ENCODE measurements at regions not wholly inside any gene's neighbourhood (a gene's known extent, or its start where the extent isn't known, plus 50 kb on each side); places are given as distances from the start of the nearest gene placed in this dataset.
"Not testable (repeated sequence)": the region's sequence is repeated elsewhere in the genome, so short reads cannot be mapped to it uniquely, and the experiment has no call there.

GRCh38 chr6:48678390-48678789 is 567.4 kb upstream of the PTCHD4 start:
- Mint-ChIP-seq H3K27me3 (no peaks in the 10 kb centered on the region), H3K4me1 (no peaks in the 10 kb centered on the region), H3K27ac (no peak overlapping the region), H3K4me3 (no peak overlapping the region), H3K36me3 (no peaks in the 10 kb centered on the region), H3K9me3 (peaks cover 0 to 16% (median 5%) of the 10 kb centered on the region in 9 donors)
- ATAC-seq (no peak), DNase-seq (no peak)
- POLR2A ChIA-PET = no interaction called here

DNA sequence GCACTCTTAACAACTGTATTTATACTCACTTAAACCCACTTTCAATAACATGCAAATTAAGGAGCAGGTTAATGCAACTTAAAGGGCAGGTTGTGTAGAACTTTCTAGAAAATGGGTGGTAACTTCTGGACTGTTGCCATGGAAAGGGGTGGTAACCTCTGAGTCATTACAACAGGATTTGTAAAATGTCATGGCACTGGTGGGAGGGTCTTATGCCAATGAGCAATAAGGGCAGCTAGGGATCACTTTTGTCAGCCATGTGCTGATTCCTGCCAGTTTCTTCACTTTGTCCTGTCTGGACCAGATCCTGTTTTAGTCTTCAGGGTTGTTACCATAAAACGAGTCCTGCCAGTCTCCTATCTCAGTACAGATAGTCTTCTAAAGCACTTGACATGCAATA is 560.5 kb upstream of the PTCHD4 start:
- ATAC-seq (no peak), DNase-seq (no peak)
- Mint-ChIP-seq H3K4me3 (no peak overlapping the region), H3K36me3 (no peaks in the 10 kb centered on the region), H3K27ac (no peak overlapping the region), H3K27me3 (no peaks in the 10 kb centered on the region), H3K4me1 (no peaks in the 10 kb centered on the region), H3K9me3 (peaks cover 0 to 23% (median 4%) of the 10 kb centered on the region in 9 donors)
- POLR2A ChIA-PET = no interaction called here

GRCh38 chr6:48670546-48670945 is 559.5 kb upstream of the PTCHD4 start:
- no peak for ATAC-seq
- H3K27ac Mint-ChIP-seq = no peak overlapping the region
- peaks cover 0 to 17% (median 4%) of the 10 kb centered on the region in 9 donors for H3K9me3 Mint-ChIP-seq
- no peaks in the 10 kb centered on the region for H3K4me1 Mint-ChIP-seq
- no peak for DNase-seq
- H3K36me3 Mint-ChIP-seq = no peaks in the 10 kb centered on the region
- no peaks in the 10 kb centered on the region for H3K27me3 Mint-ChIP-seq
- POLR2A ChIA-PET = no interaction called here
- H3K4me3 Mint-ChIP-seq = no peak overlapping the region

DNA sequence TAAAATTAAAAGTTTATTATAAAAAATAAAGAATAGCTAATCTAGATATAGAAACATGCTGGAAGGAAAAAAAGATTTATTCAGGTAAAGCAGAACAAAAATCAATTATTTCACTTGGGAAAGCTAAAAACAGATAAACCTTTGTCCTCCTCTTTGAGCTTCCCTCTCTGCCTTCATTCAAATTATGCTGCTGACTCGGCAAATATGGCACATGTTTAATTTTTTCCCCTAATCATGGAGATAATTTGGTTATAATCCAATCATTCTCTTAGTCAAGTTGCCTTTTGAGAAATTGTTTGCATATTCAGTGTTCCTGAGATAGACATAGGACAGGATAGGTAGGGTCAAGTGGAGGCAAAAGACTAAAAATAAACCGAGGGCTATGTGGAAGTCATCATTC is 556.8 kb upstream of the PTCHD4 start:
- H3K4me3 Mint-ChIP-seq = no peak overlapping the region
- DNase-seq (no peak), ATAC-seq (no peak)
- H3K27me3 Mint-ChIP-seq = no peaks in the 10 kb centered on the region
- POLR2A ChIA-PET = no interaction called here
- H3K4me1 Mint-ChIP-seq = no peaks in the 10 kb centered on the region
- H3K9me3 Mint-ChIP-seq = peaks cover 0 to 17% (median 4%) of the 10 kb centered on the region in 9 donors
- no peaks in the 10 kb centered on the region for H3K36me3 Mint-ChIP-seq
- no peak overlapping the region for H3K27ac Mint-ChIP-seq

DNA sequence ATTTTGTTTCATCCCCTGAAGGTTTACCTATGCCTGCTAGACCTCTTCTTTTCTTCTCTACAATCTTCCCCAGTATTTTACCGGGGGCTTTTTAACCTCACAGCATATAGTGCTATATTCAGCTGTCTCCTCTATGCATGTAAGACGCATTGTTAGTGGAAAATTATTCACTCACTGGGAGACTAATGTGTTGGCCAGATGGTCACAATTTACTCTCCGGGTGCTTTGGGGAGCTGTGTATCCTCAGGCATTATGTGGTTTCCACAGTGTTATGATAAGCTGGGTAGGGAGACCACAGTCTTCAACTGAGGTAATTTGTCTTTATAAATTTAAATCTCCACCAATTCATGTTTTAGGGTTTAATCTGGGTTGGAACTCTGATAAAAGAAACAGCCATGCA is 553.8 kb upstream of the PTCHD4 start:
- Mint-ChIP-seq H3K27me3 (no peaks in the 10 kb centered on the region), H3K4me1 (no peaks in the 10 kb centered on the region), H3K9me3 (peaks cover 0 to 9% (median 4%) of the 10 kb centered on the region in 9 donors), H3K4me3 (no peak overlapping the region), H3K27ac (no peak overlapping the region), H3K36me3 (no peaks in the 10 kb centered on the region)
- ATAC-seq = no peak
- no peak for DNase-seq
- POLR2A ChIA-PET = no interaction called here

DNA sequence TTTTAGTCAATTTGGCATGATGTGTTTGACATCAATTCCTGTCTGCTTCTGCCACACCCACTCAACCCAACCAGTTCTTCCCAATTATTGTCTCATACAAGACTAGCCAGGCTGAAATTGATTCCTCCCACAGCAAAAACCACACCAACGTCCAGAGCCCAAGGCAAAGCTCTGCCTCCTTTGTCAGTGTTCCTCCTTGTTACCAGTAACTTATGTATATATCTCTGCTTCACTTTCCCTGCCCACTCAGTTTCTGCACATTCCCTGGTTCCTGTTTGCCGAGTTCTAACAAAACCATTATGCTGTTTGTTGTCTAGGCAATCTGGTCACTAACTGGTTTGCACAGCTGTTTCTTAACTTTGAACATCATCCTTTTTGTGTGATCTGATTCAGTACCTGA is 547.9 kb upstream of the PTCHD4 start:
- H3K9me3 Mint-ChIP-seq = peaks cover 0 to 16% (median 2%) of the 10 kb centered on the region in 9 donors
- no peak overlapping the region for H3K27ac Mint-ChIP-seq
- POLR2A ChIA-PET = no interaction called here
- no peak for DNase-seq
- no peaks in the 10 kb centered on the region for H3K36me3 Mint-ChIP-seq
- H3K4me3 Mint-ChIP-seq = no peak overlapping the region
- no peaks in the 10 kb centered on the region for H3K4me1 Mint-ChIP-seq
- no peaks in the 10 kb centered on the region for H3K27me3 Mint-ChIP-seq
- ATAC-seq = no peak

GRCh38 chr6:48641544-48641943 is 530.5 kb upstream of the PTCHD4 start:
- POLR2A ChIA-PET = no interaction called here

GRCh38 chr6:48638796-48639195 is 527.8 kb upstream of the PTCHD4 start:
- peaks cover 4 to 38% (median 21%) of the 10 kb centered on the region in 9 donors for H3K9me3 Mint-ChIP-seq
- ATAC-seq, POLR2A ChIA-PET, H3K27ac Mint-ChIP-seq, H3K4me1 Mint-ChIP-seq, DNase-seq, H3K27me3 Mint-ChIP-seq, H3K36me3 Mint-ChIP-seq, H3K4me3 Mint-ChIP-seq: not testable (repeated sequence)

More at GRCh38 chr6:48641544-48641943, 530.5 kb upstream of the PTCHD4 start:
- H3K4me1 Mint-ChIP-seq = no peaks in the 10 kb centered on the region
- peaks cover 5 to 41% (median 22%) of the 10 kb centered on the region in 9 donors for H3K9me3 Mint-ChIP-seq
- no peaks in the 10 kb centered on the region for H3K27me3 Mint-ChIP-seq
- ATAC-seq = no peak
- H3K4me3 Mint-ChIP-seq = no peak overlapping the region
- H3K36me3 Mint-ChIP-seq = no peaks in the 10 kb centered on the region
- no peak overlapping the region for H3K27ac Mint-ChIP-seq
- no peak for DNase-seq

DNA sequence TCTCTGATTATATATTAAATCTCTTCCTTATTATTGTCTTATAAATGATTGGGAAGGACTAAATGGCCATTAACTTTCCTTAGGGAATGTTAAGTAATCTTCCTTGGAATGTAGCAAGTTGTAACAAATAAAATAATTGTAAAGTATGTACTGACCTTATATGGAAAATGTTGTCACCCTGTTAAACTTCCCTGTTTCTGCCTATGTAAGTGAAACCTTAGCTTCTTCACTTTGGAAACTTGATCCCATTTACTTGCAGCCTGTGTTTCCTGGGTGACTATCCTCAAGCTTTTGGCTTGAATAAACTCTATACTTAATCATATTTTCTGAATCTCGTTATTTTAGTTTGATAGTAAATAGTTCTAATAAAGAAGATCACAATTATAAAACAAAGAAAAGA is 519.5 kb upstream of the PTCHD4 start:
- DNase-seq (no peak), ATAC-seq (no peak)
- H3K4me1 Mint-ChIP-seq = no peaks in the 10 kb centered on the region
- H3K27ac Mint-ChIP-seq = no peak overlapping the region
- no peaks in the 10 kb centered on the region for H3K27me3 Mint-ChIP-seq
- POLR2A ChIA-PET = no interaction called here
- H3K36me3 Mint-ChIP-seq = no peaks in the 10 kb centered on the region
- peaks cover 0 to 12% (median 3%) of the 10 kb centered on the region in 9 donors for H3K9me3 Mint-ChIP-seq
- H3K4me3 Mint-ChIP-seq = no peak overlapping the region

DNA sequence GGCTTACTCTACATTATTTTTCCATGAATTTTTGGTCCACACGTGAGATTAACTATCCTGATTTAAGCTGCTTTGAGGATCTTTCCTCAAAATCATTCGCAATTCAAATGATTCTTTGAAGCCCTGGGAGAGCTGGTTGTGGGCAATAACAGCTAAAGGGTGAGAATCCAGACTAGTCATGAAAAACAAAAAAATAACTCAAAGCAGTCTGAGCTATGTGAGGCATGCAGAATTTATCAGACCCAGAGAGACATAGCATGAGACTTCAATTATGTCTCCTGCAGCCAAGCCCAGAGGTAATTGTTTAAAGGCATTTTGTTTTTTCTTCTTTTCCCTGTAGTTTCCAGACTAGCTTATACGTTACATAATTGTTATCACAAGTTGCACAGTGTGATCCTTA is 517.3 kb upstream of the PTCHD4 start:
- Mint-ChIP-seq H3K4me3 (no peak overlapping the region), H3K27me3 (no peaks in the 10 kb centered on the region), H3K36me3 (no peaks in the 10 kb centered on the region), H3K9me3 (peaks cover 0 to 22% (median 4%) of the 10 kb centered on the region in 9 donors), H3K27ac (no peak overlapping the region), H3K4me1 (no peaks in the 10 kb centered on the region)
- ATAC-seq (no peak), DNase-seq (no peak)
- POLR2A ChIA-PET = no interaction called here

DNA sequence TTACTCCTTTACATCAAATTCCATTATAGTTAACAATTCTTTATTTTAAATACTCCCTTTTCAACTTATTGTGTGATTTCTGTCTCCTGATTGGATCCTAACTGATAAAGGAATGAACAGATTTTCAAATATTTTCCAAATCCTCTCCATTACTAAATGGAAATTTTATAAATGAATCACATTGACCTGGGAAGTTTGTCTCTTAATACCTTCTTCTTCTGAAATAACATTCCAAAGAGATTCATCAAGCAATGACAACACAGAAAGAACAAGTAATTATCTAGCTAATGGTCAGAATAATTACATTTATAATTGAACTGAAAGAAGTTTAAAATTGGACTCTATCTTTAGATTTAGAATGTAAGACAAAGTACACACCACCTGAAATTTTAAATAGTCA is 515.4 kb upstream of the PTCHD4 start:
- POLR2A ChIA-PET = no interaction called here
- Mint-ChIP-seq H3K27me3 (no peaks in the 10 kb centered on the region), H3K36me3 (no peaks in the 10 kb centered on the region), H3K4me1 (no peaks in the 10 kb centered on the region), H3K4me3 (no peak overlapping the region), H3K9me3 (peaks cover 0 to 18% (median 4%) of the 10 kb centered on the region in 9 donors), H3K27ac (no peak overlapping the region)
- DNase-seq (no peak), ATAC-seq (no peak)

DNA sequence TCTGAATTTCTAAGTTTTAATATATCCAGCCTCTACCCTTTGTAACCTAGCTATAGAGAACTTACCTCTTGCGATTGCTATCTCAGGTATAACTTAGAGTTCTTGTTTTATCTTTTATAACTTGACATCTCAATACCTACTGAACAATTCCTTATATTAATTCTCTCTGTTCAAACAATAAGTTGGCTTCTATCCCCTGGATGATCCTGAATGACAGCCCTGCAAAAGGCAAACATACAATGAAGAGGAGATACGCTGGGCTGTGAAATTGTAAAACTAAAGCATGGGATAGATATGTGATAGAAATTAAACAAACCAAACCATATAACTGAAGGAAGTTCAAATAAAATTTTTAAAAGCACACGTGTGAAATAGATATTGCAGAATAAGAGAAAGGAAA is 513.6 kb upstream of the PTCHD4 start:
- no peak for ATAC-seq
- no peak overlapping the region for H3K27ac Mint-ChIP-seq

GRCh38 chr6:48619771-48620170 is 508.8 kb upstream of the PTCHD4 start:
- DNase-seq = no peak
- no peak for ATAC-seq
- H3K27ac Mint-ChIP-seq = no peak overlapping the region
- H3K9me3 Mint-ChIP-seq = peaks cover 0 to 21% (median 8%) of the 10 kb centered on the region in 9 donors
- POLR2A ChIA-PET = no interaction called here
- no peak overlapping the region for H3K4me3 Mint-ChIP-seq
- H3K27me3 Mint-ChIP-seq = no peaks in the 10 kb centered on the region
- no peaks in the 10 kb centered on the region for H3K36me3 Mint-ChIP-seq
- no peaks in the 10 kb centered on the region for H3K4me1 Mint-ChIP-seq

More for the DNA sequence above, 513.6 kb upstream of the PTCHD4 start:
- no peak for DNase-seq
- Mint-ChIP-seq H3K9me3 (peaks cover 0 to 17% (median 4%) of the 10 kb centered on the region in 9 donors), H3K4me3 (no peak overlapping the region), H3K36me3 (no peaks in the 10 kb centered on the region), H3K27me3 (no peaks in the 10 kb centered on the region), H3K4me1 (no peaks in the 10 kb centered on the region)
- POLR2A ChIA-PET = no interaction called here

DNA sequence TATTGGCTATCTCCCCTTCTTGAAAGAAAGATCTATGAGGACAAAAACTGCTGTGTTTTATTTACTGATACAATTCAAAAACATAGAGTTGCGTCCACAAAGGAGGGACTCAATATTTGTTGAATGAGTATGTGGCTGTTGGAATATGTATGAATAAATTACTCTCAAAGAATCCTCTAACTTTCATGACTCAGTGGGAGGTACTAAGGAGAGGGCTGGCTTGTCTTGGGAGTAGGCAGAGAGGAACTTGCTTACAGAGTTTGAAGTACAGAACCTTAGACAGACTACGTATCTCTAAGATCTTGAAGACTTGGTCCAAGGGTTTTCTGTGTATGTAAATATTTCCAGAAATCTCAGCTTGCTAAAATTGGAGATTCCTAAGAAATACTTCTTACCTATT is 504.0 kb upstream of the PTCHD4 start:
- H3K4me3 Mint-ChIP-seq = no peak overlapping the region
- ATAC-seq (no peak), DNase-seq (no peak)
- H3K4me1 Mint-ChIP-seq = no peaks in the 10 kb centered on the region
- peaks cover 0 to 30% (median 7%) of the 10 kb centered on the region in 9 donors for H3K9me3 Mint-ChIP-seq
- no peak overlapping the region for H3K27ac Mint-ChIP-seq
- POLR2A ChIA-PET = no interaction called here
- no peaks in the 10 kb centered on the region for H3K27me3 Mint-ChIP-seq
- no peaks in the 10 kb centered on the region for H3K36me3 Mint-ChIP-seq

All from naive thymus-derived CD8-positive, alpha-beta T cell (primary cell).